ENCODE measurements at regions not wholly inside any gene's neighbourhood (a gene's known extent, or its start where the extent isn't known, plus 50 kb on each side); places are given as distances from the start of the nearest gene placed in this dataset.

GRCh38 chr21:20617130-20617529 lies 381.1 kb upstream of the NCAM2 start:
- Histone ChIP-seq H3K4me1 (no peaks in the 10 kb centered on the region), H3K27ac (no peak overlapping the region), H3K4me3 (no peak overlapping the region), H3K27me3 (no peaks in the 10 kb centered on the region), H3K36me3 (no peaks in the 10 kb centered on the region), H3K9me3 (no peaks in the 10 kb centered on the region)
- intact Hi-C loops (cut with DNase I), result no loop called here
- 45 to 65% methylated on average over 6 of the region's 6 CpGs for WGBS, 2 donors
- TF ChIP-seq POLR2A (IDR thresholded peaks at IDR 0.05) (no peak), POLR2AphosphoS5 (IDR thresholded peaks at IDR 0.05) (no peak), CTCF (IDR thresholded peaks at IDR 0.05) (no peak), EP300 (IDR thresholded peaks at IDR 0.05) (no peak)
- no peak for DNase-seq

- TF ChIP-seq CTCF (IDR thresholded peaks at IDR 0.05), result no peak
- no peak for TF ChIP-seq POLR2A (IDR thresholded peaks at IDR 0.05)
- TF ChIP-seq EP300 (IDR thresholded peaks at IDR 0.05), result no peak
- no peak for TF ChIP-seq POLR2AphosphoS5 (IDR thresholded peaks at IDR 0.05)
- H3K9me3 ChIP-seq, result no peaks in the 10 kb centered on the region
- H3K4me3 ChIP-seq, result no peak overlapping the region
- no peaks in the 10 kb centered on the region for H3K36me3 ChIP-seq
- DNase-seq, result no peak
- H3K27ac ChIP-seq, result no peak overlapping the region
- intact Hi-C loops (cut with DNase I), result no loop called here
- 89 to 91% methylated on average over 3 of the region's 3 CpGs for WGBS, 2 donors
- no peaks in the 10 kb centered on the region for H3K4me1 ChIP-seq
- no peaks in the 10 kb centered on the region for H3K27me3 ChIP-seq
These were observed 379.3 kb upstream of the NCAM2 start for GRCh38 chr21:20618878-20619277.

- H3K36me3 ChIP-seq, result no peaks in the 10 kb centered on the region
- H3K27me3 ChIP-seq, result no peaks in the 10 kb centered on the region
- H3K4me3 ChIP-seq, result no peak overlapping the region
- DNase-seq, result no peak
- no peaks in the 10 kb centered on the region for H3K4me1 ChIP-seq
- TF ChIP-seq POLR2AphosphoS5 (IDR thresholded peaks at IDR 0.05), result no peak
- no peak overlapping the region for H3K27ac ChIP-seq
- no peaks in the 10 kb centered on the region for H3K9me3 ChIP-seq
- 82 to 88% methylated on average over 4 of the region's 4 CpGs for WGBS, 2 donors
- intact Hi-C loops (cut with DNase I), result no loop called here
These were observed 370.6 kb upstream of the NCAM2 start for GRCh38 chr21:20627594-20627993.

- Histone ChIP-seq H3K9me3 (no peaks in the 10 kb centered on the region), H3K4me3 (no peak overlapping the region), H3K36me3 (no peaks in the 10 kb centered on the region), H3K27ac (no peak overlapping the region), H3K27me3 (no peaks in the 10 kb centered on the region), H3K4me1 (no peaks in the 10 kb centered on the region)
- no peak for DNase-seq
- no peak for TF ChIP-seq POLR2A (IDR thresholded peaks at IDR 0.05)
- no peak for TF ChIP-seq CTCF (IDR thresholded peaks at IDR 0.05)
- TF ChIP-seq EP300 (IDR thresholded peaks at IDR 0.05), result no peak
- no peak for TF ChIP-seq POLR2AphosphoS5 (IDR thresholded peaks at IDR 0.05)
- WGBS, 2 donors, result 95 to 96% methylated on average over 1 of the region's 1 CpG
- intact Hi-C loops (cut with DNase I), result no loop called here
These were observed 366.6 kb upstream of the NCAM2 start for GRCh38 chr21:20631633-20632032.

- H3K4me1 ChIP-seq, result no peaks in the 10 kb centered on the region
- no peak overlapping the region for H3K4me3 ChIP-seq
- H3K27ac ChIP-seq, result no peak overlapping the region
- H3K27me3 ChIP-seq, result no peaks in the 10 kb centered on the region
- H3K9me3 ChIP-seq, result no peaks in the 10 kb centered on the region
- intact Hi-C loops (cut with DNase I), result no loop called here
- TF ChIP-seq POLR2AphosphoS5 (IDR thresholded peaks at IDR 0.05) (no peak), POLR2A (IDR thresholded peaks at IDR 0.05) (no peak), EP300 (IDR thresholded peaks at IDR 0.05) (no peak), CTCF (IDR thresholded peaks at IDR 0.05) (no peak)
- DNase-seq, result no peak
- 80 to 83% methylated on average over 2 of the region's 2 CpGs for WGBS, 2 donors
- H3K36me3 ChIP-seq, result no peaks in the 10 kb centered on the region
These were observed 359.2 kb upstream of the NCAM2 start for GRCh38 chr21:20639026-20639425.
